ENCODE measurements at regions not wholly inside any gene's neighbourhood (a gene's known extent, or its start where the extent isn't known, plus 50 kb on each side); places are given as distances from the start of the nearest gene placed in this dataset.

DNA sequence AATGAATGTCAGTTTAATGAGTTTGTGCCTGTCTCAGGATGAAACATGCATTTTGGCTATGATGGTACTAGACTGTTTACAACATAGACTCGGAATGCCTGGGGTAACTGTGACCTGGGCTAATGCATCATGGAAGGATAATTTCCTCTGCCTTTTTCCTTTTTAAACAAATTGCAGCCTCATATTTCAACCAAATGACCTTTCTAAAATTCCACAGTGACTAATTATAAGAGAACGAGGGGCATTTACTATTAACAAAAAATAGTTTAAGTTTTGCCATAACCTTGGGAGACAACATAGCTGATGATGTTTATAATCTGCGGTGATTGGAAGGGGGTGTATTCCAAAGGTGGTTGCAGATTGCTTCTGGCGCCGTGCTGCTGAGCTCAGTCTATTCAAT is 1140.5 kb downstream of the GALC start:
- Histone ChIP-seq H2AFZ (ENCODE audit: low read length) (no peak overlapping the region), H3K27me3 (ENCODE audit: control insufficient read depth in 1 of 2, insufficient read depth in 2 of 2, low read length in 2 of 2) (no peaks in the 10 kb centered on the region), H3K9me3 (ENCODE audit: low read length) (no peaks in the 10 kb centered on the region), H3K36me3 (replicated peaks in 1 of 2; ENCODE audit: control insufficient read depth in 1 of 2, insufficient read depth in 2 of 2, low read length in 2 of 2) (no peaks in the 10 kb centered on the region), H3K4me2 (ENCODE audit: low read depth, low read length) (no peak overlapping the region), H3K4me3 (replicated peaks in 1 of 3; ENCODE audit: insufficient read depth in 1 of 3, low read depth in 2 of 3, low read length in 3 of 3) (no peak overlapping the region), H3K27ac (ENCODE audit: extremely low read length, insufficient read depth, low read length) (no peak overlapping the region), H3K79me2 (ENCODE audit: insufficient read depth, low read length) (no peaks in the 10 kb centered on the region), H3K4me1 (ENCODE audit: insufficient read depth, low read length) (no peaks in the 10 kb centered on the region), H4K20me1 (ENCODE audit: insufficient read depth, low read length) (no peaks in the 10 kb centered on the region), H3K9ac (ENCODE audit: insufficient read depth, low read depth, low read length) (no peak overlapping the region)
- intact Hi-C loops (cut with micrococcal nuclease; ENCODE audit: unreplicated experiment): no loop called here
- CTCF ChIA-PET (ENCODE audit: low intra/inter-chr PET ratio, low total read pairs): no interaction called here
- no peak for DNase-seq (ENCODE audit: low spot score)
- ATAC-seq: no peak
- in situ Hi-C loops (cut with HindIII; ENCODE audit: extremely low pct_ligation_motif_present, low pct_unique_long_range_greater_than_20kb): no loop called here
- BruUV-seq (replicated peaks): no TSS peak
- FAIRE-seq: no peak
- WGBS (ENCODE audit: low lambda C conversion rate): 20% methylated on average over 5 of the region's 5 CpGs
- TF ChIP-seq KMT2A (CRISPR knock-in tag; IDR thresholded peaks at IDR 0.05): no peak
- POLR2A ChIA-PET: no interaction called here

DNA sequence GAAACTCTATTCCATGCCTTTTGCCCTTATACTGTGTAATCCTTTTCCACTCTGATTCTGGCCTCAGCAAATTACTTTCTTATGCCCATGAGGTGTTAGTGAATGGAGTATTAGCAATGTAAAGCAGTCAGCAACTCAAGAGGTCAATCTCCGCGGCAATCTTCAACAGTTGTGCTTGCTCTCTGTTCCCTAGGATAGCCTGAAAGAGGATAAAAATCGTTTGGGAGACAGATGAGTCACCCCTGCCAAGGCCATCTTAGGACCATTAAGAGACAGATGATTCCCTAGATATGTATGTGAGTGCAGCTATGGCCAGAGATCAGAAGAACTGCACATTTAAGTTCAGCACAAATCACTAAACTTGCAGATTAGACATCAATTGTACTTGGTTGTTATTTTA is 1145.8 kb downstream of the GALC start:
- DNase-seq (ENCODE audit: low spot score) (no peak), FAIRE-seq (no peak), ATAC-seq (no peak)
- ChIA-PET POLR2A (no interaction called here), CTCF (ENCODE audit: low intra/inter-chr PET ratio, low total read pairs) (no interaction called here)
- H3K9ac ChIP-seq (ENCODE audit: insufficient read depth, low read depth, low read length): no peak overlapping the region
- H4K20me1 ChIP-seq (ENCODE audit: insufficient read depth, low read length): no peaks in the 10 kb centered on the region
- TF ChIP-seq ZNF782 (CRISPR knock-in tag; IDR thresholded peaks at IDR 0.05; ENCODE audit: borderline replicate concordance) (no peak), FOSL2 (CRISPR knock-in tag; IDR thresholded peaks at IDR 0.05) (peak; percentile 20; the same call in 1 of the 2 replicates)
- no TSS peak for BruUV-seq (replicated peaks)
- H3K4me2 ChIP-seq (ENCODE audit: low read depth, low read length): no peak overlapping the region
- in situ Hi-C loops (cut with HindIII; ENCODE audit: extremely low pct_ligation_motif_present, low pct_unique_long_range_greater_than_20kb): no loop called here
- no peaks in the 10 kb centered on the region for H3K9me3 ChIP-seq (ENCODE audit: low read length)
- no peaks in the 10 kb centered on the region for H3K79me2 ChIP-seq (ENCODE audit: insufficient read depth, low read length)
- no peaks in the 10 kb centered on the region for H3K27me3 ChIP-seq (ENCODE audit: control insufficient read depth in 1 of 2, insufficient read depth in 2 of 2, low read length in 2 of 2)
- H3K4me3 ChIP-seq (replicated peaks in 1 of 3; ENCODE audit: insufficient read depth in 1 of 3, low read depth in 2 of 3, low read length in 3 of 3): no peak overlapping the region
- no peaks in the 10 kb centered on the region for H3K36me3 ChIP-seq (replicated peaks in 1 of 2; ENCODE audit: control insufficient read depth in 1 of 2, insufficient read depth in 2 of 2, low read length in 2 of 2)
- no peak overlapping the region for H2AFZ ChIP-seq (ENCODE audit: low read length)
- no peaks in the 10 kb centered on the region for H3K4me1 ChIP-seq (ENCODE audit: insufficient read depth, low read length)
- intact Hi-C loops (cut with micrococcal nuclease; ENCODE audit: unreplicated experiment): no loop called here
- no peak overlapping the region for H3K27ac ChIP-seq (ENCODE audit: extremely low read length, insufficient read depth, low read length)
- WGBS (ENCODE audit: low lambda C conversion rate): 23% methylated on average over 3 of the region's 3 CpGs

DNA sequence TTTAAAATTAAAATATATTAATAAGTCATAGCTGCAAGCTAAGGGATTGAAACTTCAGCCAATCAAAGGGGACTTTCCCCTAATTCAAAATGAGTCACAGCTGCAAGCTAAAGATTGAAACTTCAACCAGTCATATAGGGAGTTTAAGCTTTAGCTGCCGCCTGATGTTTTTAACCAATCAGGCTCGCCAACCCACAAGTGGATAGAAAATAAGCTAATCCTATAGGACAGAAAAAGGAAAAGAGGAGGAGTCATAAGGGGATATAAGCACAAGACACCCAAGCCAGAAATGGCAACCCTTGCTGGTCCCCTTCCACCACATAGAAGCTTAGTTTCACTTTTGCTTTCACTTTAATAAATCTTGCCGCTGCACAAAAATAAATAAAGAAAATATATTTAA is 1154.6 kb downstream of the GALC start:
- CTCF ChIA-PET (ENCODE audit: low intra/inter-chr PET ratio, low total read pairs): no interaction called here
- Histone ChIP-seq H3K27ac (ENCODE audit: extremely low read length, insufficient read depth, low read length) (no peak overlapping the region), H4K20me1 (ENCODE audit: insufficient read depth, low read length) (no peaks in the 10 kb centered on the region), H2AFZ (ENCODE audit: low read length) (no peak overlapping the region), H3K9me3 (ENCODE audit: low read length) (no peaks in the 10 kb centered on the region), H3K36me3 (replicated peaks in 1 of 2; ENCODE audit: control insufficient read depth in 1 of 2, insufficient read depth in 2 of 2, low read length in 2 of 2) (no peaks in the 10 kb centered on the region), H3K4me2 (ENCODE audit: low read depth, low read length) (no peak overlapping the region), H3K79me2 (ENCODE audit: insufficient read depth, low read length) (no peaks in the 10 kb centered on the region), H3K4me1 (ENCODE audit: insufficient read depth, low read length) (no peaks in the 10 kb centered on the region), H3K9ac (ENCODE audit: insufficient read depth, low read depth, low read length) (no peak overlapping the region), H3K4me3 (replicated peaks in 1 of 3; ENCODE audit: insufficient read depth in 1 of 3, low read depth in 2 of 3, low read length in 3 of 3) (no peak overlapping the region), H3K27me3 (ENCODE audit: control insufficient read depth in 1 of 2, insufficient read depth in 2 of 2, low read length in 2 of 2) (no peaks in the 10 kb centered on the region; a peak in 1 of 5 replicates)
- POLR2A ChIA-PET: no interaction called here
- FAIRE-seq (no peak), ATAC-seq (no peak), DNase-seq (ENCODE audit: low spot score) (no peak)
- in situ Hi-C loops (cut with HindIII; ENCODE audit: extremely low pct_ligation_motif_present, low pct_unique_long_range_greater_than_20kb) (no loop called here), intact Hi-C loops (cut with micrococcal nuclease; ENCODE audit: unreplicated experiment) (no loop called here)
- BruUV-seq (replicated peaks): no TSS peak
- TF ChIP-seq, protein P1, sequence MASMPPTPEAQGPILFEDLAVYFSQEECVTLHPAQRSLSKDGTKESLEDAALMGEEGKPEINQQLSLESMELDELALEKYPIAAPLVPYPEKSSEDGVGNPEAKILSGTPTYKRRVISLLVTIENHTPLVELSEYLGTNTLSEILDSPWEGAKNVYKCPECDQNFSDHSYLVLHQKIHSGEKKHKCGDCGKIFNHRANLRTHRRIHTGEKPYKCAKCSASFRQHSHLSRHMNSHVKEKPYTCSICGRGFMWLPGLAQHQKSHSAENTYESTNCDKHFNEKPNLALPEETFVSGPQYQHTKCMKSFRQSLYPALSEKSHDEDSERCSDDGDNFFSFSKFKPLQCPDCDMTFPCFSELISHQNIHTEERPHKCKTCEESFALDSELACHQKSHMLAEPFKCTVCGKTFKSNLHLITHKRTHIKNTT (CRISPR knock-in tag; IDR thresholded peaks at IDR 0.05): no peak
- TF ChIP-seq ZNF569 (CRISPR knock-in tag; IDR thresholded peaks at IDR 0.05; ENCODE audit: borderline replicate concordance) (no peak), SIN3A (IDR thresholded peaks at IDR 0.05; ENCODE audit: borderline replicate concordance, low read depth, low read length) (no peak)
- WGBS (ENCODE audit: low lambda C conversion rate): 82% methylated on average over 3 of the region's 3 CpGs
